Testis (tissue), 2 donors: ENCODE measurements at regions not wholly inside any gene's neighbourhood (a gene's known extent, or its start where the extent isn't known, plus 50 kb on each side); places are given as distances from the start of the nearest gene placed in this dataset.

ENCODE experiments used
- POLR2A ChIP-seq: fragments of 450-650 bp; IDR thresholded peaks from one replicate; pipeline ENCODE4 v1.6.1; 2017; ENCODE audit warnings: antibody characterized with exemption, mild to moderate bottlenecking, moderate library complexity
- TF ChIP-seq, protein P1 (sequence below), 3 experiments: fragments of 450-650 bp in 2 of 3; fragments of 200-600 bp in 1 of 3; sonication (generic) in 1 of 3; IDR thresholded peaks; one replicate each; pipeline ENCODE4 v1.5.1; 2016 to 2019; ENCODE audit warnings: antibody characterized with exemption in 3 of 3, mild to moderate bottlenecking in 2 of 3, moderate library complexity in 1 of 3

DNA sequence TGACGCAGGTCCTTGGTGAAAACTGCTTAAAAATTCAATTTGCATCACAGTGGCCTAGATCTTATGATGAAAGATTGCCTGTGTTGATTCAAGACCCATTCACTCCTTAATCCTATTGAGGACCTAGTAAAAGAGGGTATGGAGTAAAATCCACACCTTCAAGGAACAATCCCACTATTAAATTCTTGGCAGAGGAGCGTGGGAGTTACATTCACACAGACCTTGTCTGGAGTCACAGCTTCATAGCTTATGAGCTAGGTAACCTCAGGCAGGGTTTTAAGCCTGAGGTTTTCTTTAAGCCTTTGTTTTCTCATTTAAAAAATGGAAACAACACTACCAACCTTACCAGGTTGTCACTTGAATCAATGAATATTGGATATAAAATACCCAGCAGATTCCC lies 566.5 kb upstream of the ZNF462 start:
- TF ChIP-seq, protein P1, sequence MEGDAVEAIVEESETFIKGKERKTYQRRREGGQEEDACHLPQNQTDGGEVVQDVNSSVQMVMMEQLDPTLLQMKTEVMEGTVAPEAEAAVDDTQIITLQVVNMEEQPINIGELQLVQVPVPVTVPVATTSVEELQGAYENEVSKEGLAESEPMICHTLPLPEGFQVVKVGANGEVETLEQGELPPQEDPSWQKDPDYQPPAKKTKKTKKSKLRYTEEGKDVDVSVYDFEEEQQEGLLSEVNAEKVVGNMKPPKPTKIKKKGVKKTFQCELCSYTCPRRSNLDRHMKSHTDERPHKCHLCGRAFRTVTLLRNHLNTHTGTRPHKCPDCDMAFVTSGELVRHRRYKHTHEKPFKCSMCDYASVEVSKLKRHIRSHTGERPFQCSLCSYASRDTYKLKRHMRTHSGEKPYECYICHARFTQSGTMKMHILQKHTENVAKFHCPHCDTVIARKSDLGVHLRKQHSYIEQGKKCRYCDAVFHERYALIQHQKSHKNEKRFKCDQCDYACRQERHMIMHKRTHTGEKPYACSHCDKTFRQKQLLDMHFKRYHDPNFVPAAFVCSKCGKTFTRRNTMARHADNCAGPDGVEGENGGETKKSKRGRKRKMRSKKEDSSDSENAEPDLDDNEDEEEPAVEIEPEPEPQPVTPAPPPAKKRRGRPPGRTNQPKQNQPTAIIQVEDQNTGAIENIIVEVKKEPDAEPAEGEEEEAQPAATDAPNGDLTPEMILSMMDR (IDR thresholded peaks at IDR 0.05), result no peak
- no peak for TF ChIP-seq POLR2A
